ENCODE measurements at regions not wholly inside any gene's neighbourhood (a gene's known extent, or its start where the extent isn't known, plus 50 kb on each side); places are given as distances from the start of the nearest gene placed in this dataset.

DNA sequence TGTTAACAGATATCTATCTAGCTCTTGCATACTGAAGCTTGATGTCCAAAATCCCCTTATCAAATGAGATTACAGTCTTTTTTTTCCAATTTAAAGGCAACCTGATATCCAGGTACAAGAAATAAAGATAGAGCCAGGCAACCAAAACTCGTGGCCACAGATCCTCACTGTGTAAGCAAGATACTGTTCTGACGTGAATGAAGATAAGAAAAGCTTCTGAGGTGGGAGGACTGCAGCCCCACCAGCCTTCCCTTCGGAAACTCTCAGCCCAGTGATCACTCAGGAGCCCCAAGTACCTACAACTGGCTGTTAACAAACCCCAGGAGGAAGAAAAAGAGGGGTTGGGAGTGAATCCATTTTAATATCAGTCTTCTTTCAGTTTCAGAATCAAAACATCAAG lies 191.6 kb downstream of the EFNB2 start:
- WGBS, 2 donors, result 42 to 48% methylated on average over 3 of the region's 3 CpGs
- H3K9me3 ChIP-seq, result no peaks in the 10 kb centered on the region
- intact Hi-C loops (cut with DNase I), result no loop called here
- no peak for TF ChIP-seq CTCF (IDR thresholded peaks at IDR 0.05)
- no peak for TF ChIP-seq POLR2A (IDR thresholded peaks at IDR 0.05)
- no peak overlapping the region for H3K27ac ChIP-seq
- no peaks in the 10 kb centered on the region for H3K36me3 ChIP-seq
- peaks cover 4 to 11% of the 10 kb centered on the region in 2 donors for H3K4me1 ChIP-seq
- no peaks in the 10 kb centered on the region for H3K27me3 ChIP-seq
- H3K4me3 ChIP-seq (replicated peaks in 1 of 3), result no peak overlapping the region
- no peak for DNase-seq

- intact Hi-C loops (cut with DNase I), result no loop called here
- no peaks in the 10 kb centered on the region for H3K27me3 ChIP-seq
- no peaks in the 10 kb centered on the region for H3K9me3 ChIP-seq
- no peak for DNase-seq
- no peak overlapping the region for H3K4me3 ChIP-seq (replicated peaks in 1 of 3)
- 93 to 95% methylated on average over 2 of the region's 2 CpGs for WGBS, 2 donors
- no peaks in the 10 kb centered on the region for H3K36me3 ChIP-seq
- no peak for TF ChIP-seq POLR2A (IDR thresholded peaks at IDR 0.05)
- TF ChIP-seq CTCF (IDR thresholded peaks at IDR 0.05), result no peak
- H3K27ac ChIP-seq, result no peak overlapping the region
- H3K4me1 ChIP-seq, result no peaks in the 10 kb centered on the region
These were observed 195.2 kb downstream of the EFNB2 start for GRCh38 chr13:106340249-106340648.

DNA sequence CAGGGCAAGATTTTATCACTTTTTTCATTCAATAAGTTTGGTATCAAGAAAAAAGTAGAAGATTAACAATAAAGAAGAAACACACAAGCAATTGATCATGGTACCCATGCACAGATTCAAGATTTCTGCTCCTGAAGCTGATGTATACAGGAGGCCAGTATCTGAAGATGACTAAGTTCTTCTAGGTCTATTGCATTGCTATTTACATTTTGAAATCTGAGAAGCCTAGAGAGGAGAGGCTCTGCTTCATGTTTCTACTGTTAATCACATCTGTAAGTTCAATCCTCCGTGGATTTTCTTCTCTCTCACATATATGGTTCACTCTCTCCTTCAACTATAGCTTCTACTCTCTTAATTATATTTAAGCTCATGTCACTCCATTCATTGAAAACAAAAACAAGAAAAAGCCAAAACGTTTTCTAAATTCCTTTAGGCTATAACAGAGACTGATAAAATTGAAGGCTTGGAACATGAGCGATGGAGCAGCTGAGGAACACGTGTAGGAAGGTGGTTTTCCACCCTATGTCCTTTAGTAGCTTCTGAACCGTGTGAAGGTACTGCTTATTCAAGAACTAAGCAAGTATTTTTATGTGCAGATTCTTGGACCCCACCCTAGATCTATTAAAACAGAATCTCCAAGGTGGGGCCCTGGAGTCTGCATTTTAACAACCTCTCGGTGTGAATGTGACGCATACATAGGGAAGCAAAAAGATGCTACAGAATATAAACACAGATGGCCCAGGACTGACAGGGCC lies 198.2 kb downstream of the EFNB2 start:
- no peak for DNase-seq
- no peak overlapping the region for H3K4me3 ChIP-seq (replicated peaks in 1 of 3)
- no peak overlapping the region for H3K27ac ChIP-seq
- no peaks in the 10 kb centered on the region for H3K9me3 ChIP-seq
- H3K4me1 ChIP-seq, result no peaks in the 10 kb centered on the region
- 60 to 65% methylated on average over 7 of the region's 7 CpGs for WGBS, 2 donors
- intact Hi-C loops (cut with DNase I), result no loop called here
- TF ChIP-seq POLR2A (IDR thresholded peaks at IDR 0.05) (no peak), CTCF (IDR thresholded peaks at IDR 0.05) (no peak)
- no peaks in the 10 kb centered on the region for H3K27me3 ChIP-seq
- H3K36me3 ChIP-seq, result no peaks in the 10 kb centered on the region

DNA sequence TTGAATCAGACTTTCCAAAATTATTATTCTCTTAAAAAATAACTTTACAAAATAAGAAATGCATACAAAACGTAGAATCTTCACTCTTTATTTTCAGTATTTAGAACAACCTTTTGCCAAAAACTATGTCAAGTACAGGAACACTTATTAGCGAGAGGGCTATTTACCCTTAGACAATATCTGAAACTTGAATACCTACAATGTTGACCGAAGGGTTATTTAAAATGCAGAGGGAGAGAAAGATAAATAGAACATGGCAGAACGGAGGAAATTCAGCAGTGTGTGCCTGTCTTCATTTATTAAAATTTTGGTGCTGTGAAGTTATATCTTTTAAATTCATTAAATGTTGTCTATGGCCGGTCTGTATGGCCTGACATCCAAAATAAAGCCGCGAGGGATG lies 198.8 kb downstream of the EFNB2 start:
- intact Hi-C loops (cut with DNase I), result no loop called here
- DNase-seq, result no peak
- Histone ChIP-seq H3K27me3 (no peaks in the 10 kb centered on the region), H3K4me3 (replicated peaks in 1 of 3) (no peak overlapping the region), H3K9me3 (no peaks in the 10 kb centered on the region), H3K4me1 (no peaks in the 10 kb centered on the region), H3K27ac (no peak overlapping the region), H3K36me3 (no peaks in the 10 kb centered on the region)
- WGBS, 2 donors, result 88 to 93% methylated on average over 7 of the region's 7 CpGs
- no peak for TF ChIP-seq CTCF (IDR thresholded peaks at IDR 0.05)

GRCh38 chr13:106332621-106333020 lies 202.8 kb downstream of the EFNB2 start:
- H3K4me3 ChIP-seq (replicated peaks in 1 of 3), result no peak overlapping the region
- WGBS, 2 donors, result 84 to 85% methylated on average over 4 of the region's 4 CpGs
- no peaks in the 10 kb centered on the region for H3K9me3 ChIP-seq
- TF ChIP-seq POLR2A (IDR thresholded peaks at IDR 0.05) (no peak), CTCF (IDR thresholded peaks at IDR 0.05) (no peak)
- no peaks in the 10 kb centered on the region for H3K27me3 ChIP-seq
- H3K27ac ChIP-seq, result no peak overlapping the region
- H3K36me3 ChIP-seq, result no peaks in the 10 kb centered on the region
- H3K4me1 ChIP-seq, result no peaks in the 10 kb centered on the region
- intact Hi-C loops (cut with DNase I), result no loop called here
- DNase-seq, result no peak

All from thyroid gland (tissue), 4 donors.